GM19035 (cell line): ENCODE measurements at regions not wholly inside any gene's neighbourhood (a gene's known extent, or its start where the extent isn't known, plus 50 kb on each side); places are given as distances from the start of the nearest gene placed in this dataset.
"Not testable (repeated sequence)": the region's sequence is repeated elsewhere in the genome, so short reads cannot be mapped to it uniquely, and the experiment has no call there.

Source experiments
- ATAC-seq: cut with Tn5 transposase; IDR thresholded peaks from one replicate; pipeline ENCODE4 v1.9.1; 2021; ENCODE audit not compliant: unreplicated experiment

- no peak for ATAC-seq
Measured at GRCh38 chr1:199474738-199475137, 552.8 kb upstream of the NR5A2 start.

DNA sequence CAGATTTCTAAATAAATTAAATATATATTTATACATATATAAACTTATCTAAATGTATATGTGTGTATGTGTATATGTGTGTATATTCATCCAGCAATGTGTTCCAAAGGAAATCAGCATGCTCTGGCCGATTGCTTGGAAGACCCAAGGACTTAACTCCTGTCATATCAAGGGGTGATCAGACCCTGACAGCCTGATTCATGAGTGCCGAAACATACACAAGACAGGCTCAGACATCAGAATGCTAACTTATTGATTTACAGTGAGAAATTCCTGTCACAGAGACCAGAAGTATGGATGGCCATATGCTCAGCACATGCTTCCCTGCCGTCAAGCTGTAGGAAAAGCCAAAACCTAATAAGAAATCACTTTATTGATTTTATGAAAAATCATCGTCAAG is 545.1 kb upstream of the NR5A2 start:
- ATAC-seq: no peak

- ATAC-seq: no peak
Measured at GRCh38 chr1:199489594-199489993, 537.9 kb upstream of the NR5A2 start.

- ATAC-seq: no peak
Measured at GRCh38 chr1:199490769-199491527, 536.6 kb upstream of the NR5A2 start.

GRCh38 chr1:199495432-199495831 is 532.1 kb upstream of the NR5A2 start:
- no peak for ATAC-seq

DNA sequence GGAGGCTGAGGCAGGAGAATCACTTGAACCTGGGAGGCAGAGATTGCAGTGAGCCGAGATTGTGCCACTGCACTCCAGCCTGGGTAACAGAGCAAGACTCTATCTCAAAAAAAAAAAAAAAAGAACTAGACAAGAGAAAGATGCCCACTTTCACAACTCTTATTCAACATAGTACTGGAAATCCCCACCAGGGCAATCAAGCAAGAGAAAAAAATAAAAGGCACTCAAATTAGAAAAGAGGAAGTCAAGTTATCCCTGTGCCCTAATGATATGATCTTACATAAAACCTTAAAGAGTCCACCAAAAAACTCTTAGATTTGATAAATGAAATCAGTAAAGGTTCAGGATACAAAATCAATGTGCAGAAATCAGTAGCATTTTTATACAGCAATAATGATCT is 528.7 kb upstream of the NR5A2 start:
- ATAC-seq: not testable (repeated sequence)

- ATAC-seq: no peak
Measured at GRCh38 chr1:199508072-199508471, 519.4 kb upstream of the NR5A2 start.

DNA sequence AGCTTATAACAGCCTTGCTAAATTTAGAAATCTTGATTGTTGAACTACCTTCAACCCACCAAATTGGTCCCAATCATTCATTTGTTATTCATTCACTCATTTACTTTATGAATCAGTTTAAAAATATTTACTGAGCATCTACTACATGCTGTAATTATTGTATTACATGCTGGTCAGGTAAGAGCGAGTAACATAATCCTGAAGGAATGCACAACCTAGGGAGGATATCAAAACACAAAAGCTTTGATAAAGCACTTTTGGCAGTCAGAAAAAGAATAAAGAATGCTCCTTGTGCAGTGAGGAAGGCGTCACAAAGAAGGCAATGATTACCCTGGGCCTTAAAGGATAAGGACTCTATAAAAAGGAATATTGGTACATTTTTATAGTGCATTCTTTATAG is 518.9 kb upstream of the NR5A2 start:
- no peak for ATAC-seq

DNA sequence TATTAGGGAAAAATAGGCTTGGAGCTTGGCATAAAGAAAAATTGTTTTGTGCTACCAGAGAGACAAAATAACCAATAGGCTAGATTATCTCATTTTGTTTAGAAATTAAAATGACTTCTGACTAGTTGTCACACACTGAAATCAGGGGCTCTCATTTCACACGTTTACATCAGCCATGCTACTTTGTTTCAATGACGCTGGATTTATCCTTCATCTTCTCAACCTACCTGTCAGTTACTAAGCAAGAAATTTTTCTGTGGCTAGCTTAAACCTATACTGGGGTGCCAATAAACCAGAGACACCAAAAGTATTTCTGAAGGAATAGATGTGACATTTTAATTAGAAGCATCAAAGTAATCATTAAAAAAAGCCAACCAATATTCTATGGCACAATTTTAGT is 518.1 kb upstream of the NR5A2 start:
- ATAC-seq: no peak

GRCh38 chr1:199510314-199510713 is 517.2 kb upstream of the NR5A2 start:
- no peak for ATAC-seq

DNA sequence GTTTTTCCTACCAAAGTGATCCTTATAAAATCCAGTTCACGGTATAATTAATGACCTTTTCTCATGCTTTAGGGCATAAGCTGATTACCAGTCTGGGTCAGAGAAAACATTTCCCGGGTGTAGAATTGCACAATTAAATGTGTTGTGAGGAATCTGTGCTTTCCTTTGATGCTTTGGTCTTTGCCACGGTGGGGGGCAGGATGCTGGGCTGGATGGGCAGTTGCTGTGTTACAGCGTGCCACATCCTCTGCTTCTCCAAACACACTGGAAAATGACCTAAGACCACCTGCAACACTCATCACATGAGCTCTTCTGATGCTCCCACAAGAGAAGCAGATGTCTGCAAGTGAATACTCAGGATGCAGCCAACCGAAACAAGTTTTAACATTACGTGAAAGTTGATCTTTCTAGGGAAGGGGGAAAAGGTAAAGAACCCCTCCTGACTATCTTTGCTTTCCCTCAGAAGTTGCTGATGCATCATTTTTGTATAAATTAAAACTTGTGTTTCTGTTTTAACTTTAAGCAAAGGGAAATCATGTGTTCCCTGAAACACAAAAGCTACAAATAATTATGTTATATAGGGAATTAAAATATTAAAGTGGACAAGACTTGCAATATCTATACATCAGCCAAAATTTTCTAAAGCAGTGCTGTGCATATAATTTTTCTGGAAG is 515.3 kb upstream of the NR5A2 start:
- ATAC-seq: no peak

DNA sequence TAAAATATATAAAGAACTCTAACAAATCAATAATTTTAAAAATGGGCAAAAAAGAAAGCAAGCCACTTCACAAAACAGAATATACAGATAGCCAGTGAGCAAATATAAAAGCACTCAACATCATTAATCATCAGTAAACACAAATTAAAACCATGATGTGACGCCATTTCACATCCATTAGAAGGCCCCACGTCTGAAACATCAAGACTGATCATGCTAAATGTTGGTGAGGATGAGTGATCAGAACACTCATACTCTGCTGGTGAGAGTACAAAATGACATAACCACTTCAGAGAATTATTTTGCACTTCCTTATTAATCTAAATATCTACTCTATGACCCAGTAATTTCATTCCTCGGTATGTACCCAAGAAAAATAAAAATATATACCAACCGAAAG is 512.2 kb upstream of the NR5A2 start:
- ATAC-seq: no peak

- no peak for ATAC-seq
Measured at GRCh38 chr1:199522338-199522737, 505.2 kb upstream of the NR5A2 start.

DNA sequence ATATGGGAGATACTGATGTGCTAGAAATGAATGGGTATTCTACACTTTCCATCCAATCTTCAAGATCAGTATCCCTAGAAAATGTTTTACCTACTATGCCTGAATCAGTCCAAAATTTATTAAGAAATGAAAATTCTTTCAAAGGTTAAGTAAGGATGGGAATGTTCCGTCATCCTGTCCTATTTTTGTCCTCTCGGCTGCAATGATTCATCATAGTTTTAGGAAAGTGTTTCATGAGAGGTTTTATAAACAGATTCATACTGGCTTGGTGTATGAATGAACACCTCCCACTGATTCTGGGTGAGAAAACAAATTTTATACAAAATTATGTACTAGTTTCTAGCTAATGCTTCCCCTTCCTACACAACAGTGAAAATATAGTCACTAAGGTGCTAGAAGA is 504.6 kb upstream of the NR5A2 start:
- ATAC-seq: no peak

- no peak for ATAC-seq
Measured at GRCh38 chr1:199529324-199529723, 498.2 kb upstream of the NR5A2 start.

DNA sequence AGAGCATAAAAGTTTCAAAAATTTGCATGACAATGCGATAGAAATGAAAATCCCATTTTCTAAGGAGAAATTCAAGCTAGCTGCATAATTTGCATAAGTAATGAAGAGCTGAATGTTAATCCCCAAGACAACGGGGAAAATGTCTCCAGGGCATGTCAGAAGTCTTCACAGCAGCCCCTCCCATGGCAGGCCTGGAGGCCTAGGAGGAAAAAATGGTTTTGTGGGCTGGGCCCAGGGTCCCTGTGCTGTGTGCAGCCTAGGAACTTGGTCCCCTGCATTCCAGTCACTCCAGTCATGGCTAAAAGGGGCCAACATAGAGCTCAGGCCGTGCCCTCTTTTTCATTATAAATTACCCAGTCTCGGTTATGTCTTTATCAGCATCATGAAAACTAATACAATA is 494.1 kb upstream of the NR5A2 start:
- ATAC-seq: not testable (repeated sequence)

GRCh38 chr1:199545780-199546179 is 481.7 kb upstream of the NR5A2 start:
- no peak for ATAC-seq

DNA sequence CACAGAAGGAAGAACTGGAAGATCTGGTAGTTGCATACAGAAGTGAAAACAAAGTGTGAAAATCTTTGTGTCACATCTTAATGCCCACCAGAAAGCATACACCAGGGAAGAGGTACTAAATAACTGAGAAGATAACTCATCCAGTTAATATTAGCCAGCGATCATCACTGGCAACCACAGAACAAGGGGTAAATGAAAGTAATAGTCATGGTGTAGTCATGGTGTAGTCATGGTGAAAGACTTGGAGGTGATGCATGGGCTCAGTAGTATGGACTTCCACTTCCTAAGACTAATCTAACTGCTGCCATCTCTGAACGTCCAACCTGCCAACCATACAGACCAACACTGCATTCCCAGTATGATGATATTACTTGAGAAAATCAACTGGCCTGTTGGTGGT is 481.2 kb upstream of the NR5A2 start:
- ATAC-seq: no peak

- ATAC-seq: no peak
Measured at GRCh38 chr1:199549421-199549820, 478.1 kb upstream of the NR5A2 start.

DNA sequence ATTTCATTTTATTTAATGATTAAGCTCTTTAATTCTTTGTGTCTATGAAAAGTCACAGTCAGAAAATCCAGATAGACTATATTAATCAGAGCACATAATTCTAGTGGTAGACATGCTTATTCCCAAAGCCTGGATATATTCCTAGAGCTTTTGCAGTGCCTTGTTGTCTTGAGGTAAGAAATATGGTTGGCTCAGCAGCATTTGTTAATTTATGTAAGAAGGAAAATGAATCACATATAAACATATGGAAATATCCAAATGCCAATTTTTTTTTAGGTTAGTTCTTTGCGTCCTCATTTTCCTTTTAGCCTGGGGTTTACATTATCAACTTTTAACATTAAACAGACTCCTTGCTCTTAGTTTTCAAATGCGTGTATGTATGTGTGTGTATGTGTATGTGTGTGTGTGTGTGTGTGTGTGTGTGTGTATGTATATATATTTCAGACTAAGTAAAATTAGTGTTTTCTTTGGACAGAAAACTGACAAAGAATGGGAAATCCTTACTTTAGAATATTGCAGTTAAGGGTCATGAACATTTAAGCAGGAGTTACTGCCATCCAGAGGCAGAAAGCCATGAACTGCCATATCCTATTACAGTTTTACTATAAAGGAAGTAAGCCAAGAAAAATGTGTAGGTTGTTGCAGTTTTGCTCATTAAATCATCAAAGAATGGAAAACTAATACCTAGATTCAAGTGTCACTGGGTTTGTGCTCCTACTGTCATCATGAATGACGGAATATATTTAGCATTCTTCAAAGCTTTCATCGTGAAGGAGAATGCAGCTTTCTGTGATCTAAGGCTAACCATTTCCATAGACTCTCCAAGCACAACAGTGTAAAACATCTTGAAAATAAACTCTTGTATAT is 477.1 kb upstream of the NR5A2 start:
- no peak for ATAC-seq

DNA sequence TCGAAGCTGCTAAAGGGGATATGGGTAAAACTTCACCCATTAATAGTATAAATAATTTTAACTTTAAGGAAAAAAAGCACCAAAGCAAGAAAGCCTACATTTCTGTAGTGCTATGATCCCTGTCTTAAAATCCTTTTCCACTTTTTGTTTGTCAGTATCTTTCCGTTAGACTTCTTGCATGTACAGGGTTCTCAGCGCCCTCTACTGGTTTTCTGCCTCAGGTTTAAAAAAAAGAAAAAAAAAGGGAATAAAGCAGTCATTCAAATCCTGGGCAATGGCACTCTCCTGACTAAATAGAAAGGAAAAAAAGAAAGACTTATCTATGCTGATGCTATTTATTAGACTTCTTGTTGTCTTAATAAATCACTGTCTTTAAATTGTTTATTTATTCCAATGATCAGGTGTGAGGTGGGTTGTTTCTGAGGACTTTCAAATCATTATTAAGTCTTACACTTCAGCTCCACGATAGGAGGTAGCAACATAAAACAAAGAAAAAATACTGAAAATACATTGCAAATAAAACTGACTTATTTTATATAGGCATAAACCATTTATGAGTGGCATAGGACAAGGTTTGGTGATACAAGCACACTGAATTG is 475.4 kb upstream of the NR5A2 start:
- no peak for ATAC-seq
